MM.1S (cell line): ENCODE measurements at regions not wholly inside any gene's neighbourhood (a gene's known extent, or its start where the extent isn't known, plus 50 kb on each side); places are given as distances from the start of the nearest gene placed in this dataset.

ENCODE experiments used
- CTCF ChIP-seq: fragments of 300-600 bp; sonication (generic); IDR thresholded peaks from 2 replicates; pipeline ENCODE4 v1.5.1; 2016; ENCODE audit warnings: antibody characterized with exemption, low read length, mixed read lengths
- EZH2phosphoT487 ChIP-seq: fragments of 300-600 bp; sonication (generic); IDR thresholded peaks from 2 replicates; pipeline ENCODE4 v1.6.1; 2018; ENCODE audit warnings: antibody characterized with exemption, low read length

GRCh38 chr6:43978473-43979346 is 148.5 kb downstream of the MRPL14 start:
- TF ChIP-seq CTCF (no peak), EZH2phosphoT487 (no peak)
